ENCODE measurements at regions not wholly inside any gene's neighbourhood (a gene's known extent, or its start where the extent isn't known, plus 50 kb on each side); places are given as distances from the start of the nearest gene placed in this dataset.

GRCh38 chr14:66233591-66233990, 252.6 kb upstream of the CCDC196 start:
- CTCF ChIA-PET = no interaction called here
- no peak for ATAC-seq
- no peak overlapping the region for H3K27ac ChIP-seq (ENCODE audit: low read depth, low read length)
- POLR2A ChIA-PET = no interaction called here
- H3K36me3 ChIP-seq (ENCODE audit: control insufficient read depth in 2 of 3, insufficient read depth in 3 of 3, low read length in 3 of 3) = no peaks in the 10 kb centered on the region
- intact Hi-C loops (cut with micrococcal nuclease) = no loop called here
- H3K27ac Mint-ChIP-seq = no peak overlapping the region
- peaks cover 0 to 4% (median 0%) of the 10 kb centered on the region in 11 donors for H3K9me3 Mint-ChIP-seq
- H3K4me3 ChIP-seq (ENCODE audit: low read length) = no peak overlapping the region
- peaks cover 0 to 6% (median 0%) of the 10 kb centered on the region in 7 donors for H3K4me1 Mint-ChIP-seq
- H3K27me3 ChIP-seq (ENCODE audit: control insufficient read depth in 2 of 2, insufficient read depth in 2 of 2, low read length in 2 of 2) = no peaks in the 10 kb centered on the region
- peaks cover 18 to 43% (median 31%) of the 10 kb centered on the region in 5 donors for H3K27me3 Mint-ChIP-seq
- no peaks in the 10 kb centered on the region for H3K4me1 ChIP-seq (ENCODE audit: control insufficient read depth in 2 of 2, insufficient read depth in 2 of 2, low read length in 2 of 2)
- DNase-seq = no peak
- H3K36me3 Mint-ChIP-seq = no peaks in the 10 kb centered on the region
- no peak overlapping the region for H3K4me3 Mint-ChIP-seq
- H3K9me3 ChIP-seq (ENCODE audit: control insufficient read depth in 2 of 3, low read length in 3 of 3) = no peaks in the 10 kb centered on the region

- H3K9me3 Mint-ChIP-seq = peaks cover 0 to 4% (median 0%) of the 10 kb centered on the region in 11 donors
- ATAC-seq (no peak), DNase-seq (no peak)
- Histone ChIP-seq H3K36me3 (ENCODE audit: control insufficient read depth in 2 of 3, insufficient read depth in 3 of 3, low read length in 3 of 3) (no peaks in the 10 kb centered on the region), H3K27me3 (ENCODE audit: control insufficient read depth in 2 of 2, insufficient read depth in 2 of 2, low read length in 2 of 2) (no peaks in the 10 kb centered on the region), H3K9me3 (ENCODE audit: control insufficient read depth in 2 of 3, low read length in 3 of 3) (no peaks in the 10 kb centered on the region), H3K4me1 (ENCODE audit: control insufficient read depth in 2 of 2, insufficient read depth in 2 of 2, low read length in 2 of 2) (no peaks in the 10 kb centered on the region), H3K4me3 (ENCODE audit: low read length) (no peak overlapping the region), H3K27ac (ENCODE audit: low read depth, low read length) (no peak overlapping the region)
- ChIA-PET POLR2A (interaction anchor here (0.6 kb wide), 1 partner anchor 190 kb away, joined by 3 read pairs; no protein-coding TSS in a partner anchor), CTCF (interaction anchor here (0.5 kb wide), 1 partner anchor 35 kb away, joined by 3 read pairs; no protein-coding TSS in a partner anchor)
- intact Hi-C loops (cut with micrococcal nuclease) = no loop called here
- peaks cover 0 to 6% (median 0%) of the 10 kb centered on the region in 7 donors for H3K4me1 Mint-ChIP-seq
- H3K27ac Mint-ChIP-seq = no peak overlapping the region
- H3K4me3 Mint-ChIP-seq = no peak overlapping the region
- H3K27me3 Mint-ChIP-seq = peaks cover 18 to 43% (median 31%) of the 10 kb centered on the region in 5 donors
- no peaks in the 10 kb centered on the region for H3K36me3 Mint-ChIP-seq
Measured at GRCh38 chr14:66234411-66234810, 251.8 kb upstream of the CCDC196 start.

GRCh38 chr14:66237741-66238140, 248.4 kb upstream of the CCDC196 start:
- Mint-ChIP-seq H3K27me3 (peaks cover 4 to 22% (median 19%) of the 10 kb centered on the region in 5 donors), H3K36me3 (no peaks in the 10 kb centered on the region), H3K4me3 (no peak overlapping the region), H3K4me1 (peaks cover 0 to under 1% (median 0%) of the 10 kb centered on the region in 7 donors), H3K9me3 (peaks cover 0 to 1% (median 0%) of the 10 kb centered on the region in 11 donors), H3K27ac (no peak overlapping the region)
- Histone ChIP-seq H3K27me3 (ENCODE audit: control insufficient read depth in 2 of 2, insufficient read depth in 2 of 2, low read length in 2 of 2) (no peaks in the 10 kb centered on the region), H3K27ac (ENCODE audit: low read depth, low read length) (no peak overlapping the region), H3K4me3 (ENCODE audit: low read length) (no peak overlapping the region), H3K4me1 (ENCODE audit: control insufficient read depth in 2 of 2, insufficient read depth in 2 of 2, low read length in 2 of 2) (no peaks in the 10 kb centered on the region), H3K9me3 (ENCODE audit: control insufficient read depth in 2 of 3, low read length in 3 of 3) (no peaks in the 10 kb centered on the region), H3K36me3 (ENCODE audit: control insufficient read depth in 2 of 3, insufficient read depth in 3 of 3, low read length in 3 of 3) (no peaks in the 10 kb centered on the region)
- CTCF ChIA-PET = no interaction called here
- DNase-seq (no peak), ATAC-seq (no peak)
- POLR2A ChIA-PET = no interaction called here
- intact Hi-C loops (cut with micrococcal nuclease) = no loop called here

- no peaks in the 10 kb centered on the region for H3K4me1 ChIP-seq (ENCODE audit: control insufficient read depth in 2 of 2, insufficient read depth in 2 of 2, low read length in 2 of 2)
- peaks cover 0 to 1% (median 0%) of the 10 kb centered on the region in 11 donors for H3K9me3 Mint-ChIP-seq
- CTCF ChIA-PET = no interaction called here
- no peak for DNase-seq
- intact Hi-C loops (cut with micrococcal nuclease) = no loop called here
- POLR2A ChIA-PET = no interaction called here
- no peaks in the 10 kb centered on the region for H3K36me3 ChIP-seq (ENCODE audit: control insufficient read depth in 2 of 3, insufficient read depth in 3 of 3, low read length in 3 of 3)
- no peak overlapping the region for H3K4me3 ChIP-seq (ENCODE audit: low read length)
- no peaks in the 10 kb centered on the region for H3K27me3 ChIP-seq (ENCODE audit: control insufficient read depth in 2 of 2, insufficient read depth in 2 of 2, low read length in 2 of 2)
- H3K4me1 Mint-ChIP-seq = no peaks in the 10 kb centered on the region
- H3K27me3 Mint-ChIP-seq = peaks cover 11 to 18% (median 12%) of the 10 kb centered on the region in 5 donors
- no peak overlapping the region for H3K4me3 Mint-ChIP-seq
- no peaks in the 10 kb centered on the region for H3K9me3 ChIP-seq (ENCODE audit: control insufficient read depth in 2 of 3, low read length in 3 of 3)
- no peaks in the 10 kb centered on the region for H3K36me3 Mint-ChIP-seq
- ATAC-seq = no peak
- H3K27ac Mint-ChIP-seq = no peak overlapping the region
- H3K27ac ChIP-seq (ENCODE audit: low read depth, low read length) = no peak overlapping the region
Measured at GRCh38 chr14:66238969-66239368, 247.2 kb upstream of the CCDC196 start.

DNA sequence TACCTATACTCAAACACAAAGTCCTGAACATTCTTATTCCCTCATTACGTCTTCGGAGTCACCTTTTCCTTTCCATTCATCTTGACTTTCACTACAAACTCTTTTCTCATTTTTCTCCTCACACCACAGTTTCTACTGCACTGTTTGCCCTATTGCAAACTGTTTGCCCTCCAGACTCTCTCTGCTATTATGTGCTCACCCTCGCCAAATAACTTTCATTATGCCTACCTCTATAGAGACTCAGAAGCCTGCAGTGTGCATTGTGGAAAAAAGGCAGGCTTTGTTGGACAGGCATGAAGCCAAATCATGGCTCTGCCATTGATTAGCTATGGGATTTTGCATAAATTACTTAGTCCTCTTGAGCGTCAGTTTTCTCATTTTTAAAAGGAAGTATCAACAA, 246.6 kb upstream of the CCDC196 start:
- no peaks in the 10 kb centered on the region for H3K4me1 Mint-ChIP-seq
- no peak for ATAC-seq

GRCh38 chr14:66240105-66240504, 246.1 kb upstream of the CCDC196 start:
- H3K4me1 ChIP-seq (ENCODE audit: control insufficient read depth in 2 of 2, insufficient read depth in 2 of 2, low read length in 2 of 2) = no peaks in the 10 kb centered on the region
- H3K9me3 Mint-ChIP-seq = peaks cover 0 to 1% (median 0%) of the 10 kb centered on the region in 11 donors
- DNase-seq (no peak), ATAC-seq (no peak)
- H3K4me3 ChIP-seq (ENCODE audit: low read length) = no peak overlapping the region
- no peak overlapping the region for H3K4me3 Mint-ChIP-seq
- intact Hi-C loops (cut with micrococcal nuclease) = no loop called here
- H3K36me3 ChIP-seq (ENCODE audit: control insufficient read depth in 2 of 3, insufficient read depth in 3 of 3, low read length in 3 of 3) = no peaks in the 10 kb centered on the region
- H3K27me3 ChIP-seq (ENCODE audit: control insufficient read depth in 2 of 2, insufficient read depth in 2 of 2, low read length in 2 of 2) = no peaks in the 10 kb centered on the region
- no peaks in the 10 kb centered on the region for H3K36me3 Mint-ChIP-seq
- ChIA-PET POLR2A (no interaction called here), CTCF (interaction anchor here (0.6 kb wide), 2 partner anchors 13 to 21 kb away, joined by 3 read pairs; no protein-coding TSS in a partner anchor)
- H3K27ac ChIP-seq (ENCODE audit: low read depth, low read length) = no peak overlapping the region
- peaks cover 4 to 17% (median 11%) of the 10 kb centered on the region in 5 donors for H3K27me3 Mint-ChIP-seq
- no peaks in the 10 kb centered on the region for H3K9me3 ChIP-seq (ENCODE audit: control insufficient read depth in 2 of 3, low read length in 3 of 3)
- no peaks in the 10 kb centered on the region for H3K4me1 Mint-ChIP-seq
- no peak overlapping the region for H3K27ac Mint-ChIP-seq

More for the DNA sequence above, 246.6 kb upstream of the CCDC196 start:
- H3K36me3 Mint-ChIP-seq = no peaks in the 10 kb centered on the region
- DNase-seq = no peak
- no peaks in the 10 kb centered on the region for H3K4me1 ChIP-seq (ENCODE audit: control insufficient read depth in 2 of 2, insufficient read depth in 2 of 2, low read length in 2 of 2)
- H3K27me3 Mint-ChIP-seq = peaks cover 8 to 17% (median 11%) of the 10 kb centered on the region in 5 donors
- H3K36me3 ChIP-seq (ENCODE audit: control insufficient read depth in 2 of 3, insufficient read depth in 3 of 3, low read length in 3 of 3) = no peaks in the 10 kb centered on the region
- H3K27me3 ChIP-seq (ENCODE audit: control insufficient read depth in 2 of 2, insufficient read depth in 2 of 2, low read length in 2 of 2) = no peaks in the 10 kb centered on the region
- ChIA-PET CTCF (interaction anchor here (0.6 kb wide), 2 partner anchors 12 to 21 kb away, joined by 3 read pairs; no protein-coding TSS in a partner anchor), POLR2A (no interaction called here)
- H3K27ac Mint-ChIP-seq = no peak overlapping the region
- intact Hi-C loops (cut with micrococcal nuclease) = no loop called here
- H3K4me3 ChIP-seq (ENCODE audit: low read length) = no peak overlapping the region
- H3K27ac ChIP-seq (ENCODE audit: low read depth, low read length) = no peak overlapping the region
- H3K9me3 ChIP-seq (ENCODE audit: control insufficient read depth in 2 of 3, low read length in 3 of 3) = no peaks in the 10 kb centered on the region
- H3K9me3 Mint-ChIP-seq = peaks cover 0 to 1% (median 0%) of the 10 kb centered on the region in 11 donors
- H3K4me3 Mint-ChIP-seq = no peak overlapping the region

DNA sequence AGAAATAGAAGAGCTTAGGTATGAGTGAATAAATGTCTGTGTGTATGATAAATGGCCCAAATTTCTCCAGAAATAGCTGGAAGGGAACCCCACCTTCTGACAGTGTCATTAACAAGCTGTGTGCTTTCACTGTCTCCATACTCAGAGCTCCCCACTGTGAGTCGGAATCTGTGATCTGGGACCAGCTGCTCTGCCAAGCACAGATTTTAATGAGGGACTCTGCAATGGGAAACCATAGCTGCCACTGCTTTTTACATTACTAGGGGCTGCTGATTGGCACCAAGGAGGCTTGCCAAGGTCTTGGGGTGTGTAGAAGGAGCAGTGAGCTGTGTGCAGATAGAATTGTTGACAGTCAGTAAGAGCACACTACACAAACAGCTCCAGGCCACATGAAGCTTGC, 244.2 kb upstream of the CCDC196 start:
- Histone ChIP-seq H3K36me3 (ENCODE audit: control insufficient read depth in 2 of 3, insufficient read depth in 3 of 3, low read length in 3 of 3) (no peaks in the 10 kb centered on the region), H3K4me1 (ENCODE audit: control insufficient read depth in 2 of 2, insufficient read depth in 2 of 2, low read length in 2 of 2) (no peaks in the 10 kb centered on the region), H3K4me3 (ENCODE audit: low read length) (no peak overlapping the region), H3K27me3 (ENCODE audit: control insufficient read depth in 2 of 2, insufficient read depth in 2 of 2, low read length in 2 of 2) (no peaks in the 10 kb centered on the region), H3K27ac (ENCODE audit: low read depth, low read length) (no peak overlapping the region), H3K9me3 (ENCODE audit: control insufficient read depth in 2 of 3, low read length in 3 of 3) (no peaks in the 10 kb centered on the region)
- CTCF ChIA-PET = no interaction called here
- no peak overlapping the region for H3K27ac Mint-ChIP-seq
- peaks cover 0 to 1% (median 0%) of the 10 kb centered on the region in 11 donors for H3K9me3 Mint-ChIP-seq
- DNase-seq = no peak
- H3K4me1 Mint-ChIP-seq = no peaks in the 10 kb centered on the region
- no peak overlapping the region for H3K4me3 Mint-ChIP-seq
- no peak for ATAC-seq
- intact Hi-C loops (cut with micrococcal nuclease) = no loop called here
- H3K27me3 Mint-ChIP-seq = peaks cover 3 to 8% (median 6%) of the 10 kb centered on the region in 5 donors
- POLR2A ChIA-PET = no interaction called here
- H3K36me3 Mint-ChIP-seq = no peaks in the 10 kb centered on the region

Measured in naive thymus-derived CD4-positive, alpha-beta T cell (primary cell).